GM12878 (cell line): ENCODE measurements at regions not wholly inside any gene's neighbourhood (a gene's known extent, or its start where the extent isn't known, plus 50 kb on each side); places are given as distances from the start of the nearest gene placed in this dataset.

Experiments used
- ATAC-seq: fragments of 200-7000 bp; cut with Tn5 transposase; 3 replicates; pipeline ENCODE4 v1.9.1; 2020; ENCODE audit warnings: mild to moderate bottlenecking, moderate library complexity
- BruUV-seq: library from RNA; stranded (reverse); fragments of 400-500 nt; replicated peaks from 2 replicates; lab custom pipeline; 2021; lab: Mats Ljungman, UMichigan
- CTCF ChIA-PET: fragments of 300-600 bp; sonication (Branson Sonifier 250); formaldehyde crosslinking; extraction: SDS; loops from one replicate; lab custom pipeline; 2021; ENCODE audit warnings: inconsistent platforms; lab: Yijun Ruan, JAX
- POLR2A ChIA-PET: fragments of 350-600 bp; formaldehyde crosslinking; extraction: SDS; loops from one replicate; lab custom pipeline; 2021; ENCODE audit warnings: inconsistent platforms; lab: Charles Lee
- RAD21 ChIA-PET: fragments of 300-600 bp; sonication (Branson Sonifier 250); formaldehyde crosslinking; loops from one replicate; lab custom pipeline; 2023; ENCODE audit warnings: antibody characterized with exemption; ENCODE audit not compliant: unreplicated experiment; lab: Charles Lee
- SMC1A ChIA-PET: fragments of 300-600 bp; sonication (Branson Sonifier 250); formaldehyde crosslinking; loops from one replicate; lab custom pipeline; 2023; ENCODE audit not compliant: unreplicated experiment, uncharacterized antibody; lab: Charles Lee
- DNase-seq: peaks from one replicate; pipeline ENCODE4 v3.0.0-alpha.2; 2011; ENCODE audit warnings: low read depth, low spot score
- FAIRE-seq: peaks from 3 replicates; lab custom pipeline; 2011; peaks lifted over from hg19 to GRCh38; lab: Jason Lieb, UNC
- H2AFZ ChIP-seq: 2 replicates; pipeline ENCODE4 v1.6.0; 2011; ENCODE audit warnings: low read depth, low read length, control low read depth; ENCODE audit not compliant: control insufficient read depth
- H3K27ac ChIP-seq: 2 replicates; pipeline ENCODE4 v1.5.1; 2011; ENCODE audit warnings: control low read depth; ENCODE audit not compliant: control insufficient read depth, insufficient read depth
- H3K27me3 ChIP-seq, 2 experiments: replicated peaks in 1 of 2; 2 replicates each; pipeline versions ENCODE4 v1.6.0 to v1.6.1; 2011; ENCODE audit warnings: low read length in 1 of 2; ENCODE audit not compliant: control insufficient read depth in 2 of 2, insufficient read depth in 2 of 2
- H3K36me3 ChIP-seq, 2 experiments: 2 replicates each; pipeline ENCODE4 v1.5.1; 2011; ENCODE audit warnings: low read length in 1 of 2; ENCODE audit not compliant: control insufficient read depth in 2 of 2, insufficient read depth in 2 of 2
- H3K4me1 ChIP-seq: 2 replicates; pipeline ENCODE4 v1.6.1; 2011; ENCODE audit warnings: mild to moderate bottlenecking, low read length, moderate library complexity, mixed read lengths; ENCODE audit not compliant: control insufficient read depth, insufficient read depth
- H3K4me2 ChIP-seq: 2 replicates; pipeline ENCODE4 v1.6.0; 2011; ENCODE audit warnings: control low read depth; ENCODE audit not compliant: control insufficient read depth, insufficient read depth
- H3K4me3 ChIP-seq: fragments of 200-600 bp; sonication (generic); 2 replicates; pipeline ENCODE4 v1.5.1; 2016
- H3K79me2 ChIP-seq: 2 replicates; pipeline ENCODE4 v1.6.0; 2011; ENCODE audit warnings: low read length; ENCODE audit not compliant: control insufficient read depth, insufficient read depth
- H3K9ac ChIP-seq: 2 replicates; pipeline ENCODE4 v1.8.0; 2011; ENCODE audit warnings: low read length, control low read depth, mixed read lengths; ENCODE audit not compliant: control insufficient read depth, insufficient read depth
- H3K9me3 ChIP-seq: replicated peaks from 3 replicates; pipeline ENCODE4 v1.5.1; 2011; ENCODE audit warnings: mild to moderate bottlenecking, low read length; ENCODE audit not compliant: control insufficient read depth, insufficient read depth
- H4K20me1 ChIP-seq: 2 replicates; pipeline ENCODE4 v1.6.0; 2011; ENCODE audit not compliant: control insufficient read depth, insufficient read depth
- ATF7 ChIP-seq: fragments of 450-650 bp; IDR thresholded peaks from 2 replicates; pipeline ENCODE4 v1.6.1; 2016; ENCODE audit warnings: low read depth, mild to moderate bottlenecking
- CBX5 ChIP-seq: sonication (generic); IDR thresholded peaks from 2 replicates; pipeline ENCODE4 v1.6.1; 2016; ENCODE audit warnings: low read depth, moderate library complexity, mild to moderate bottlenecking, inconsistent platforms
- ESRRA ChIP-seq: IDR thresholded peaks from 2 replicates; pipeline ENCODE4 v1.6.1; 2012; ENCODE audit warnings: mild to moderate bottlenecking, low read length, improper control_type of control experiment
- RB1 ChIP-seq: fragments of 450-650 bp; formaldehyde crosslinking; IDR thresholded peaks from 2 replicates; pipeline ENCODE4 v1.6.1; 2017; ENCODE audit warnings: mild to moderate bottlenecking, borderline replicate concordance
- RELA ChIP-seq: fragments of 450-650 bp; IDR thresholded peaks from 2 replicates; pipeline ENCODE4 v1.8.0; 2014; ENCODE audit warnings: borderline replicate concordance; ENCODE audit not compliant: partially characterized antibody
- STAT3 ChIP-seq: IDR thresholded peaks from 2 replicates; pipeline ENCODE4 v1.6.1; 2011; ENCODE audit warnings: low read depth, low read length, improper control_type of control experiment
- TCF7 ChIP-seq: IDR thresholded peaks from 2 replicates; pipeline ENCODE4 v1.6.1; 2014; ENCODE audit warnings: antibody characterized with exemption, borderline replicate concordance
- YBX1 ChIP-seq: fragments of 450-650 bp; IDR thresholded peaks from 2 replicates; pipeline ENCODE4 v1.6.1; 2016; ENCODE audit warnings: antibody characterized with exemption
- ZNF24 ChIP-seq: fragments of 450-650 bp; IDR thresholded peaks from 2 replicates; pipeline ENCODE4 v1.6.1; 2017; ENCODE audit warnings: antibody characterized with exemption, mild to moderate bottlenecking
- WGBS: methylation state at CpG from one replicate; pipeline ENCODE4 v1.1.6; 2016; ENCODE audit warnings: low lambda C conversion rate; ENCODE audit not compliant: insufficient replicate concordance, insufficient coverage; ENCODE audit errors: missing lambda C conversion rate; 5-methylcytosine and 5-hydroxymethylcytosine counted together
- in situ Hi-C: fragments of 300-500 bp; cut with MboI; formaldehyde crosslinking; loops from 9 replicates; pipeline ENCODE4 v1.14.3; 2018; ENCODE audit warnings: mixed read lengths
- intact Hi-C: fragments of 100-400 bp; cut with micrococcal nuclease; formaldehyde crosslinking; loops from one replicate; pipeline ENCODE4 v1.14.2; 2022; ENCODE audit not compliant: unreplicated experiment
- TF ChIP-seq, protein P1 (sequence below): fragments of 450-650 bp; IDR thresholded peaks from 2 replicates; pipeline ENCODE4 v1.6.1; 2017; ENCODE audit warnings: borderline replicate concordance

DNA sequence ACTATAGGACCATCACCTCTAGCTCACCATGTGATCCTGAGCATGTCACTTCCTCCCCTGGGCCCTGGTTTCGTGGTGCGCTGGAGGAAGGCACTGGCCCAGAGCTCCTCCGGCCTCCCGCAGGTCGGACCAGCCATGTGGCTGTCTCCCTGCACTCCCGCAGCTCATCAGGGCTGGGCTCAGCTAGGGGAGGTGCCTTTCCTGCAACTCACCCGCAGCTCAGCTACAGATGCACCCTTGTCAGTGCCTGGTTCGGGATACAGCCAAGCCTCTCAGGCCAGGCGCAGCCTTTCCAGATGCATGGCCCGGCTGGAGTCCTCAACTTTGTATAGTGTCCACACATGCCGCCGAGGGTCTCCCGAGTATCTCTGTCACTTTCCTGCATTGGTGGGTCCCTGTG, 138.2 kb upstream of the VSTM2B start:
- CTCF ChIA-PET, result no interaction called here
- SMC1A ChIA-PET, result interaction anchor here (1.1 kb wide), 1 partner anchor 66 kb away, joined by 3 read pairs; no protein-coding TSS in a partner anchor
- RAD21 ChIA-PET, result no interaction called here
- no TSS peak for BruUV-seq
- Histone ChIP-seq H3K9me3 (no peaks in the 10 kb centered on the region; the same call in 2 of the 3 replicates), H2AFZ (no peak overlapping the region), H3K4me2 (no peak overlapping the region), H3K36me3 (no peaks in the 10 kb centered on the region), H3K27me3 (no peaks in the 10 kb centered on the region), H3K9ac (no peak overlapping the region), H3K4me3 (no peak overlapping the region), H4K20me1 (no peaks in the 10 kb centered on the region), H3K79me2 (no peaks in the 10 kb centered on the region), H3K27ac (no peak overlapping the region), H3K4me1 (no peaks in the 10 kb centered on the region)
- no peak for DNase-seq
- TF ChIP-seq RELA (no peak), CBX5 (no peak), ESRRA (no peak), STAT3 (no peak), YBX1 (no peak), TCF7 (no peak), RB1 (no peak), ATF7 (no peak), ZNF24 (no peak)
- TF ChIP-seq, protein P1, sequence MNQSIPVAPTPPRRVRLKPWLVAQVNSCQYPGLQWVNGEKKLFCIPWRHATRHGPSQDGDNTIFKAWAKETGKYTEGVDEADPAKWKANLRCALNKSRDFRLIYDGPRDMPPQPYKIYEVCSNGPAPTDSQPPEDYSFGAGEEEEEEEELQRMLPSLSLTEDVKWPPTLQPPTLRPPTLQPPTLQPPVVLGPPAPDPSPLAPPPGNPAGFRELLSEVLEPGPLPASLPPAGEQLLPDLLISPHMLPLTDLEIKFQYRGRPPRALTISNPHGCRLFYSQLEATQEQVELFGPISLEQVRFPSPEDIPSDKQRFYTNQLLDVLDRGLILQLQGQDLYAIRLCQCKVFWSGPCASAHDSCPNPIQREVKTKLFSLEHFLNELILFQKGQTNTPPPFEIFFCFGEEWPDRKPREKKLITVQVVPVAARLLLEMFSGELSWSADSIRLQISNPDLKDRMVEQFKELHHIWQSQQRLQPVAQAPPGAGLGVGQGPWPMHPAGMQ, result no peak
- no peak for FAIRE-seq
- WGBS, result 46% methylated on average over 13 of the region's 13 CpGs
- no peak for ATAC-seq
- POLR2A ChIA-PET, result no interaction called here
- in situ Hi-C loops (no loop called here), intact Hi-C loops (no loop called here)
